Hepatocyte (in vitro differentiated cells): ENCODE measurements at regions not wholly inside any gene's neighbourhood (a gene's known extent, or its start where the extent isn't known, plus 50 kb on each side); places are given as distances from the start of the nearest gene placed in this dataset.
"Not testable (repeated sequence)": the region's sequence is repeated elsewhere in the genome, so short reads cannot be mapped to it uniquely, and the experiment has no call there.

Experiments
- DNase-seq: peaks from one replicate; pipeline ENCODE4 v3.0.0-alpha.2; 2016; ENCODE audit warnings: low spot score
- H2AFZ ChIP-seq: fragments of 200-600 bp; sonication (generic); 2 replicates; pipeline ENCODE4 v1.6.0; 2016; ENCODE audit warnings: antibody characterized with exemption, mild to moderate bottlenecking
- H3K27ac ChIP-seq: fragments of 200-600 bp; sonication (generic); 2 replicates; pipeline ENCODE4 v1.5.1; 2016; ENCODE audit warnings: mild to moderate bottlenecking
- H3K27me3 ChIP-seq: fragments of 200-600 bp; sonication (generic); 2 replicates; pipeline ENCODE4 v1.6.1; 2016
- H3K36me3 ChIP-seq: fragments of 200-600 bp; sonication (generic); replicated peaks from 2 replicates; pipeline ENCODE4 v1.5.1; 2016; ENCODE audit warnings: low read depth; ENCODE audit not compliant: insufficient read depth
- H3K4me1 ChIP-seq: fragments of 200-600 bp; sonication (generic); 2 replicates; pipeline ENCODE4 v1.5.1; 2016; ENCODE audit warnings: mild to moderate bottlenecking, moderate library complexity; ENCODE audit not compliant: insufficient read depth
- H3K4me2 ChIP-seq: fragments of 200-600 bp; sonication (generic); 2 replicates; pipeline ENCODE4 v1.6.0; 2016
- H3K4me3 ChIP-seq: fragments of 200-600 bp; sonication (generic); 2 replicates; pipeline ENCODE4 v1.5.1; 2016; ENCODE audit warnings: mild to moderate bottlenecking
- H3K79me2 ChIP-seq: fragments of 200-600 bp; sonication (generic); 2 replicates; pipeline ENCODE4 v1.6.0; 2017; ENCODE audit warnings: mild to moderate bottlenecking
- H3K9me2 ChIP-seq: fragments of 200-600 bp; sonication (generic); replicated peaks from 2 replicates; pipeline ENCODE4 v1.6.0; 2017; ENCODE audit warnings: mild to moderate bottlenecking; ENCODE audit not compliant: insufficient read depth
- H3K9me3 ChIP-seq: fragments of 200-600 bp; sonication (generic); 2 replicates; pipeline ENCODE4 v1.5.1; 2016; ENCODE audit warnings: low read depth, mild to moderate bottlenecking
- H4K20me1 ChIP-seq: fragments of 200-600 bp; sonication (generic); 2 replicates; pipeline ENCODE4 v1.6.0; 2016; ENCODE audit warnings: mild to moderate bottlenecking; ENCODE audit not compliant: insufficient read depth, poor library complexity, severe bottlenecking
- EZH2 ChIP-seq: fragments of 200-600 bp; sonication (generic); IDR thresholded peaks from 2 replicates; pipeline ENCODE4 v1.6.1; 2016; ENCODE audit warnings: antibody characterized with exemption, mild to moderate bottlenecking, borderline replicate concordance
- EZH2phosphoT487 ChIP-seq: fragments of 200-600 bp; sonication (generic); IDR thresholded peaks from one replicate; pipeline ENCODE4 v1.6.1; 2018; ENCODE audit warnings: antibody characterized with exemption, mild to moderate bottlenecking, low read depth, moderate library complexity; ENCODE audit not compliant: unreplicated experiment, severe bottlenecking
- WGBS: methylation state at CpG from one replicate; pipeline ENCODE4 v1.1.6; 2016; ENCODE audit warnings: low lambda C conversion rate; ENCODE audit errors: missing lambda C conversion rate; 5-methylcytosine and 5-hydroxymethylcytosine counted together
- TF ChIP-seq, protein P1 (sequence below): fragments of 200-600 bp; sonication (generic); IDR thresholded peaks from 2 replicates; pipeline ENCODE4 v1.5.1; 2016; ENCODE audit warnings: antibody characterized with exemption, mild to moderate bottlenecking; ENCODE audit not compliant: poor library complexity

- Histone ChIP-seq H2AFZ (no peak overlapping the region), H3K79me2 (no peaks in the 10 kb centered on the region), H3K4me3 (no peak overlapping the region), H3K4me1 (peaks cover 16% of the 10 kb centered on the region), H3K27me3 (no peaks in the 10 kb centered on the region), H3K9me2 (no peaks in the 10 kb centered on the region), H3K27ac (no peak overlapping the region), H4K20me1 (no peaks in the 10 kb centered on the region), H3K9me3 (no peaks in the 10 kb centered on the region), H3K36me3 (no peaks in the 10 kb centered on the region), H3K4me2 (no peak overlapping the region)
- TF ChIP-seq EZH2phosphoT487 (no peak), EZH2 (no peak)
- TF ChIP-seq, protein P1, sequence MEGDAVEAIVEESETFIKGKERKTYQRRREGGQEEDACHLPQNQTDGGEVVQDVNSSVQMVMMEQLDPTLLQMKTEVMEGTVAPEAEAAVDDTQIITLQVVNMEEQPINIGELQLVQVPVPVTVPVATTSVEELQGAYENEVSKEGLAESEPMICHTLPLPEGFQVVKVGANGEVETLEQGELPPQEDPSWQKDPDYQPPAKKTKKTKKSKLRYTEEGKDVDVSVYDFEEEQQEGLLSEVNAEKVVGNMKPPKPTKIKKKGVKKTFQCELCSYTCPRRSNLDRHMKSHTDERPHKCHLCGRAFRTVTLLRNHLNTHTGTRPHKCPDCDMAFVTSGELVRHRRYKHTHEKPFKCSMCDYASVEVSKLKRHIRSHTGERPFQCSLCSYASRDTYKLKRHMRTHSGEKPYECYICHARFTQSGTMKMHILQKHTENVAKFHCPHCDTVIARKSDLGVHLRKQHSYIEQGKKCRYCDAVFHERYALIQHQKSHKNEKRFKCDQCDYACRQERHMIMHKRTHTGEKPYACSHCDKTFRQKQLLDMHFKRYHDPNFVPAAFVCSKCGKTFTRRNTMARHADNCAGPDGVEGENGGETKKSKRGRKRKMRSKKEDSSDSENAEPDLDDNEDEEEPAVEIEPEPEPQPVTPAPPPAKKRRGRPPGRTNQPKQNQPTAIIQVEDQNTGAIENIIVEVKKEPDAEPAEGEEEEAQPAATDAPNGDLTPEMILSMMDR, result no peak
- 67% methylated on average over 13 of the region's 13 CpGs for WGBS
- no peak for DNase-seq
These were observed 79.4 kb downstream of the IGLL1 start for GRCh38 chr22:23500508-23501260.

DNA sequence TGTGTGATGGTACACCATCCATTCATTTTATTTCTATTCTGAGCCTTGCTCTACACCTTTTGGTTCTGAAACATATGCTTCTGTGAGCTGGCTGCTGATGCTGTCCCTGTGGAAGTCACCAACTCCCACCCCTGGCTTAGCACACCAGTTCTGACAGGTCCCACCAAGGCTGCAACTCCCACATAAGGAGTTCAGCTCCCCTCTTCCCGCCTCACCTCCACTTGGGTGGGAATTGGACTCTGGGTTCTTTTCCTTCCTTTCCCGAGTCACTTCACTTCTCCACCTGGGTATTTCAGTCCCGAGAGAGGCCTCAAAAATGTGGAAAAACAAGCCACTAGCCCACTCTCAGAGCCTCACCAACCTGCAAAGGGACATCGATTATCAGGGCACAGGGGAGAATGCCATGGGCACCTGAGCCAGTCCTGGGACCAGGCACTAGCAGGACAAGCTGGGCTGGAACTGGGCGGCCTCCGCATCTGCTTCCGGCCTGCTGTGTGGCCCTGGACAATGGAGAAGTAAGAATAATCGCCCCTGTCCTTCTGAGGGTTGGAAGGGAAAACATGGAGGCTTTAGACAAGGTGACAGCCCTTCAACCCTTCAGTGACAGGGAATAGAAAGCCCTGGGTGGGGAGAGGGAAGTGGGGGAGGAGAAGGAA lies 80.1 kb downstream of the IGLL1 start:
- Histone ChIP-seq H3K9me3 (no peaks in the 10 kb centered on the region), H2AFZ (no peak overlapping the region), H3K4me3 (no peak overlapping the region), H3K79me2 (no peaks in the 10 kb centered on the region), H3K4me1 (peaks cover 16% of the 10 kb centered on the region), H4K20me1 (no peaks in the 10 kb centered on the region), H3K9me2 (no peaks in the 10 kb centered on the region), H3K27me3 (no peaks in the 10 kb centered on the region), H3K36me3 (no peaks in the 10 kb centered on the region), H3K4me2 (no peak overlapping the region), H3K27ac (no peak overlapping the region)
- 85% methylated on average over 8 of the region's 8 CpGs for WGBS
- no peak for DNase-seq
- no peak for TF ChIP-seq EZH2phosphoT487
- TF ChIP-seq, protein P1, result no peak
- no peak for TF ChIP-seq EZH2

DNA sequence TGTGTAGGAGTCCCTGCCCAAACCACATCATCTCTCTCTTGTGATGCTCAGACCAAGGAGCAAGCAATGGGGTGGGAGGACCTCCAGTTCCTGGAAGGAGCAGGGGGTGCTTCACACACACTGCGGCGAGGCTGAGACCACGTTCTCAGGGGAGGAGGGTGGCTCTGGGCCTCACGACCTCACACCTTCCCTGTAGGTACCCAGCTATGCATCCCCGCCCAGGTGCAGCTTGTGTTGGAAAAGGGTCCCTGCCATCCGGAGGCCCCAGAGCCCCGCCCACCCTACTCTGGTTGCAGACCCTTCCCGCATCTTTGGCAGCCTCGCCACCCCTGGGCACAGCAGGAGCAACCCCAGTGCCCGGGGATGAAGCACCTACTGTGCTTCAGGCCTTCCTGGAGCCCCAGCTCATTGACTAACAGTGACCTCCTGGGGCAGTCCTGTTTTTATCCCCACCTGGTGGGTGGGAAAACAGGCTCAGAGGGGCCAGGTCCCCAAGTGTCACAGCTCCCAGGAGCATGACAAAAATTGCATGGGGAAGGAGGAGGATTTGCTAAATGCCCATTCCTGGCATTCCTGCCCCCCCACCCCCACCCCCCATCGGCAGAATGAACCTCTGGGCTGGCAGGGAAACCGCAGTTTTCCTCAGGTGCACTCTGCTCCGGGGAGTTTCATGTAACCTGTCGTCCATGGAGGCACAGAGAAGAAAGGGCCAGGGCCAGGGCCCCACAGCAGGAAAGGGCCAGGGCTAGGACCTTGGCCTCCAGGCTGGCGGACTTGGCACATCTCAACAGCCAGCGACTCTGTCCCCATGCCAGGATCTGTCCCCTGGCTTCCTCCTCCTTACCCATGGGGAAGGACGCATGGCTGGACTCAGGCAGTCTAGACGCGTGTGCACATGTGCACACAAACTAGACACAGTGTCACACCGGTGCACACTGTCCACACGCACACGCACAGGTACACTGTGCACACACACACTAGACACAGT lies 81.0 kb downstream of the IGLL1 start:
- Histone ChIP-seq H3K4me1 (peaks cover 7% of the 10 kb centered on the region), H4K20me1 (no peaks in the 10 kb centered on the region), H3K9me2 (no peaks in the 10 kb centered on the region), H3K4me2 (no peak overlapping the region), H2AFZ (no peak overlapping the region), H3K4me3 (no peak overlapping the region), H3K36me3 (no peaks in the 10 kb centered on the region), H3K9me3 (no peaks in the 10 kb centered on the region), H3K79me2 (no peaks in the 10 kb centered on the region), H3K27ac (no peak overlapping the region), H3K27me3 (no peaks in the 10 kb centered on the region)
- 82% methylated on average over 21 of the region's 22 CpGs for WGBS
- peak; percentile 1 for DNase-seq
- TF ChIP-seq EZH2phosphoT487, result no peak

- not testable (repeated sequence) for H3K79me2 ChIP-seq, H3K9me2 ChIP-seq, H3K36me3 ChIP-seq, H3K4me1 ChIP-seq, DNase-seq, H3K4me2 ChIP-seq, H4K20me1 ChIP-seq, H3K27me3 ChIP-seq, H2AFZ ChIP-seq, H3K9me3 ChIP-seq, H3K4me3 ChIP-seq, H3K27ac ChIP-seq
- WGBS, result 94% methylated on average over 6 of the region's 6 CpGs
These were observed 82.2 kb downstream of the IGLL1 start for GRCh38 chr22:23497889-23498288.
